HepG2 (cell line): ENCODE measurements at regions not wholly inside any gene's neighbourhood (a gene's known extent, or its start where the extent isn't known, plus 50 kb on each side); places are given as distances from the start of the nearest gene placed in this dataset.
A peak's percentile ranks its signal among the peaks of the same experiment; 100 is the strongest.
"Not testable (repeated sequence)": the region's sequence is repeated elsewhere in the genome, so short reads cannot be mapped to it uniquely, and the experiment has no call there.

Source experiments
- ATAC-seq: fragments of 200-7000 bp; cut with Tn5 transposase; 3 replicates; pipeline ENCODE4 v1.9.1; 2020; ENCODE audit warnings: mild to moderate bottlenecking, moderate library complexity
- BruUV-seq: library from RNA; stranded (reverse); fragments of 400-500 nt; replicated peaks from 2 replicates; lab custom pipeline; 2021; lab: Mats Ljungman, UMichigan
- CTCF ChIA-PET: fragments of 300-600 bp; formaldehyde crosslinking; extraction: SDS; loops from one replicate; lab custom pipeline; 2021; ENCODE audit warnings: low total read pairs, inconsistent platforms, low intra/inter-chr PET ratio; lab: Yijun Ruan, JAX
- POLR2A ChIA-PET: fragments of 350-600 bp; sonication (Branson Sonifier 250); formaldehyde crosslinking; loops from one replicate; lab custom pipeline; 2020; ENCODE audit warnings: antibody characterized with exemption, inconsistent platforms; lab: Yijun Ruan, JAX
- DNase-seq: peaks from one replicate; pipeline ENCODE4 v3.0.0-alpha.2; 2015; ENCODE audit warnings: low spot score
- FAIRE-seq: peaks from 3 replicates; lab custom pipeline; 2011; peaks lifted over from hg19 to GRCh38; lab: Jason Lieb, UNC
- H2AFZ ChIP-seq: one replicate; pipeline ENCODE4 v1.6.1; 2011; ENCODE audit warnings: low read length, inconsistent platforms
- H3K27ac ChIP-seq: fragments of 300-600 bp; 3 replicates; pipeline ENCODE4 v1.8.0; 2011; ENCODE audit warnings: mixed run types, mild to moderate bottlenecking, mixed read lengths, low read length, inconsistent platforms; ENCODE audit not compliant: insufficient read depth; ENCODE audit errors: extremely low read length
- H3K27me3 ChIP-seq, 2 experiments: fragments of 200-600 bp in 1 of 2; 2 replicates in 1 of 2; 3 replicates in 1 of 2; pipeline versions ENCODE4 v1.6.0 to v1.8.0; 2011; ENCODE audit warnings: low read length in 2 of 2, mild to moderate bottlenecking in 2 of 2, moderate library complexity in 2 of 2, inconsistent platforms in 1 of 2; ENCODE audit not compliant: insufficient read depth in 2 of 2, control insufficient read depth in 1 of 2
- H3K36me3 ChIP-seq, 2 experiments: fragments of 200-600 bp in 1 of 2; replicated peaks in 1 of 2; 2 replicates in 1 of 2; 3 replicates in 1 of 2; pipeline versions ENCODE4 v1.5.1 to v1.8.0; 2011; ENCODE audit warnings: low read length in 2 of 2, inconsistent platforms in 1 of 2; ENCODE audit not compliant: insufficient read depth in 2 of 2, control insufficient read depth in 1 of 2
- H3K4me1 ChIP-seq: 2 replicates; pipeline ENCODE4 v1.5.1; 2012; ENCODE audit warnings: low read length, inconsistent platforms; ENCODE audit not compliant: insufficient read depth
- H3K4me2 ChIP-seq: 2 replicates; pipeline ENCODE4 v1.6.0; 2011; ENCODE audit warnings: low read depth, low read length, inconsistent platforms
- H3K4me3 ChIP-seq, 3 experiments: fragments of 200-600 bp in 1 of 3; sonication (generic), shearing (Covaris generic) in 1 of 3; replicated peaks in 1 of 3; 2 replicates each; pipeline ENCODE4 v1.5.1; 2011 to 2016; ENCODE audit warnings: low read length in 3 of 3, inconsistent platforms in 2 of 3, low read depth in 2 of 3, mild to moderate bottlenecking in 2 of 3, control low read depth in 1 of 3, mixed read lengths in 1 of 3; ENCODE audit not compliant: insufficient read depth in 1 of 3
- H3K79me2 ChIP-seq: one replicate; pipeline ENCODE4 v1.6.1; 2011; ENCODE audit warnings: low read length, inconsistent platforms; ENCODE audit not compliant: insufficient read depth
- H3K9ac ChIP-seq: 2 replicates; pipeline ENCODE4 v1.6.0; 2011; ENCODE audit warnings: mild to moderate bottlenecking, low read depth, low read length, inconsistent platforms; ENCODE audit not compliant: insufficient read depth
- H3K9me3 ChIP-seq: 2 replicates; pipeline ENCODE4 v1.5.1; 2012; ENCODE audit warnings: mild to moderate bottlenecking, low read length
- H4K20me1 ChIP-seq: 2 replicates; pipeline ENCODE4 v1.6.0; 2011; ENCODE audit warnings: inconsistent platforms, mild to moderate bottlenecking, low read length, moderate library complexity; ENCODE audit not compliant: insufficient read depth
- ATF7 ChIP-seq, 2 experiments: fragments of 450-650 bp in 1 of 2; sonication (generic) in 1 of 2; formaldehyde crosslinking in 1 of 2; IDR thresholded peaks; 2 replicates each; pipeline versions ENCODE4 v1.4.0 to v1.6.1; 2016 to 2020; ENCODE audit warnings: antibody characterized with exemption in 1 of 2, mild to moderate bottlenecking in 1 of 2, missing genetic modification reagents in 1 of 2
- ATM ChIP-seq: fragments of 450-650 bp; IDR thresholded peaks from 2 replicates; pipeline ENCODE4 v1.7.1; 2017; ENCODE audit warnings: mild to moderate bottlenecking, borderline replicate concordance
- IKZF1 ChIP-seq: fragments of 450-650 bp; IDR thresholded peaks from 2 replicates; pipeline ENCODE4 v1.7.1; 2016
- JUNB ChIP-seq: sonication (generic); formaldehyde crosslinking; IDR thresholded peaks from 2 replicates; pipeline ENCODE4 v1.8.0; 2022; ENCODE audit warnings: missing genetic modification reagents, mild to moderate bottlenecking, borderline replicate concordance
- PRDM15 ChIP-seq: sonication (generic); formaldehyde crosslinking; IDR thresholded peaks from 2 replicates; pipeline ENCODE4 v1.4.0; 2020; ENCODE audit warnings: missing genetic modification reagents
- SMAD9 ChIP-seq: sonication (generic); formaldehyde crosslinking; IDR thresholded peaks from 2 replicates; pipeline ENCODE4 v1.5.1; 2020; ENCODE audit warnings: mild to moderate bottlenecking, missing genetic modification reagents
- ZNF275 ChIP-seq: sonication (generic); formaldehyde crosslinking; IDR thresholded peaks from 2 replicates; pipeline ENCODE4 v1.8.0; 2022; ENCODE audit warnings: missing genetic modification reagents, mild to moderate bottlenecking, inconsistent platforms, borderline replicate concordance
- WGBS: methylation state at CpG from one replicate; pipeline ENCODE4 v1.1.6; 2017; ENCODE audit warnings: low lambda C conversion rate; 5-methylcytosine and 5-hydroxymethylcytosine counted together
- in situ Hi-C: cut with HindIII; loops from 2 replicates; pipeline ENCODE4 v1.10.0; 2017; ENCODE audit warnings: low pct_unique_long_range_greater_than_20kb; ENCODE audit not compliant: extremely low pct_ligation_motif_present
- intact Hi-C: fragments of 100-400 bp; cut with micrococcal nuclease; formaldehyde crosslinking; loops from one replicate; pipeline ENCODE4 v1.10.0; 2022; ENCODE audit not compliant: unreplicated experiment

GRCh38 chr2:89822342-89822741 is 1130.9 kb downstream of the RPIA start:
- FAIRE-seq; H4K20me1 ChIP-seq; H3K4me3 ChIP-seq; POLR2A ChIA-PET; CTCF ChIA-PET; H3K4me2 ChIP-seq; H3K27me3 ChIP-seq; H3K36me3 ChIP-seq; H2AFZ ChIP-seq; BruUV-seq; intact Hi-C loops; H3K9me3 ChIP-seq; H3K9ac ChIP-seq; DNase-seq; H3K79me2 ChIP-seq; ATAC-seq; H3K4me1 ChIP-seq; H3K27ac ChIP-seq; in situ Hi-C loops; TF ChIP-seq ATF7 (CRISPR knock-in tag; IDR thresholded peaks at IDR 0.05): not testable (repeated sequence)
- 11% methylated on average over 11 of the region's 11 CpGs for WGBS
- 0 out of 2 replicates have a peak, but pooled peaks have one; percentile 6 for TF ChIP-seq ATF7 (IDR thresholded peaks at IDR 0.05)
- TF ChIP-seq ATM: 0 out of 2 replicates have a peak, but pooled peaks have one; percentile 2
- TF ChIP-seq JUNB: 0 out of 2 replicates have a peak, but pooled peaks have one; percentile 11
- peak; percentile 68 for TF ChIP-seq PRDM15 (CRISPR knock-in tag)

- Histone ChIP-seq H3K79me2 (no peaks in the 10 kb centered on the region), H3K9me3 (no peaks in the 10 kb centered on the region), H3K9ac (no peak overlapping the region), H2AFZ (no peak overlapping the region), H3K27me3 (no peaks in the 10 kb centered on the region), H4K20me1 (no peaks in the 10 kb centered on the region), H3K4me3 (no peak overlapping the region), H3K36me3 (no peaks in the 10 kb centered on the region), H3K27ac (no peak overlapping the region), H3K4me2 (no peak overlapping the region), H3K4me1 (no peaks in the 10 kb centered on the region)
- DNase-seq (no peak), ATAC-seq (no peak), FAIRE-seq (no peak)
- WGBS: 23% methylated on average over 5 of the region's 5 CpGs
- intact Hi-C loops: no loop called here
- TF ChIP-seq ZNF275: no peak
- peak; percentile 90 for TF ChIP-seq PRDM15 (CRISPR knock-in tag)
- peak; percentile 64; the same call in 1 of the 2 replicates for TF ChIP-seq IKZF1
- no peak for TF ChIP-seq SMAD9
- no TSS peak for BruUV-seq
- in situ Hi-C loops: no loop called here
- ChIA-PET POLR2A (no interaction called here), CTCF (no interaction called here)
These were observed 1132.1 kb downstream of the RPIA start for GRCh38 chr2:89823556-89823955.
